Uterus (tissue), 2 donors: ENCODE measurements at regions not wholly inside any gene's neighbourhood (a gene's known extent, or its start where the extent isn't known, plus 50 kb on each side); places are given as distances from the start of the nearest gene placed in this dataset.

ENCODE experiments used
- POLR2A ChIP-seq, 2 donors: fragments of 450-650 bp; IDR thresholded peaks; one replicate each; pipeline ENCODE4 v1.6.1; 2016; ENCODE audit warnings: antibody characterized with exemption in 2 of 2, mild to moderate bottlenecking in 1 of 2, moderate library complexity in 1 of 2
- TF ChIP-seq, protein P1 (sequence below), 4 experiments: fragments of 200-600 bp in 2 of 4; fragments of 450-650 bp in 2 of 4; sonication (generic) in 2 of 4; IDR thresholded peaks; one replicate each; pipeline ENCODE4 v1.5.1; 2016 to 2019; ENCODE audit warnings: antibody characterized with exemption in 4 of 4, mild to moderate bottlenecking in 2 of 4, moderate library complexity in 1 of 4

DNA sequence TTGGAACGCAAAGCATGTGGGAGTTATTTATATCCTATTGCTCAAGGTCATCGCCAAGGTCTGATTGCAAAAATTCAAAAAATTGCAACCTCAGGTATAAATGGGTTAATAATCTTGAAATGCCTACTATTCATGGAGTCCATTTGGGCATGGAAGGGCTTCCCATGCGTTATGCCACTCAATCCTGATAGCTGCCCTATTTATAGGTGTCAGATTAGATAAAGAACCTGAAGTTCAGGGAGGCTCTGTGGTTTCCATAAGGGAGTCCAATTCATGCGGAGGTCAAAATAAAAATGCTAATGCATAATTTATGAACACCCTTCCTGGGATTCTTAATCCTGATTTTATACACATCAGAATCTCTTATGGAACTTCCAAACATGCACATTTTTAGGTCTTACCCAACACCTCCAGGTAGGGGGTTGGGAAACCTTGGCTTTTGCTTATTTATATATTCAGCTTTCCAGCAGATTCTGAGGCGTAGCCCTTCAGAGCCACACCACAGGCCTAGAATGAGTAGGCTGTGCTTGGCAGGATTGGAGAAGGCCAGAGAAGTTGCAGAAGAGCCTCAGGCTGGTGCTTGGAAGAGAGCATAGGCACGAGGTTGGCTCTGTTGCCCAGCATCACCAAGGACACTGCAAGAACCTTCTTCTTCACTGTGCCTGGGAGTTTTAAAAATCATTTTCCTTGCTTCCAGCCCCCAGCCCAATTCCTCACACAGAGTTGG lies 324.4 kb upstream of the CFAP20DC start:
- TF ChIP-seq, protein P1, sequence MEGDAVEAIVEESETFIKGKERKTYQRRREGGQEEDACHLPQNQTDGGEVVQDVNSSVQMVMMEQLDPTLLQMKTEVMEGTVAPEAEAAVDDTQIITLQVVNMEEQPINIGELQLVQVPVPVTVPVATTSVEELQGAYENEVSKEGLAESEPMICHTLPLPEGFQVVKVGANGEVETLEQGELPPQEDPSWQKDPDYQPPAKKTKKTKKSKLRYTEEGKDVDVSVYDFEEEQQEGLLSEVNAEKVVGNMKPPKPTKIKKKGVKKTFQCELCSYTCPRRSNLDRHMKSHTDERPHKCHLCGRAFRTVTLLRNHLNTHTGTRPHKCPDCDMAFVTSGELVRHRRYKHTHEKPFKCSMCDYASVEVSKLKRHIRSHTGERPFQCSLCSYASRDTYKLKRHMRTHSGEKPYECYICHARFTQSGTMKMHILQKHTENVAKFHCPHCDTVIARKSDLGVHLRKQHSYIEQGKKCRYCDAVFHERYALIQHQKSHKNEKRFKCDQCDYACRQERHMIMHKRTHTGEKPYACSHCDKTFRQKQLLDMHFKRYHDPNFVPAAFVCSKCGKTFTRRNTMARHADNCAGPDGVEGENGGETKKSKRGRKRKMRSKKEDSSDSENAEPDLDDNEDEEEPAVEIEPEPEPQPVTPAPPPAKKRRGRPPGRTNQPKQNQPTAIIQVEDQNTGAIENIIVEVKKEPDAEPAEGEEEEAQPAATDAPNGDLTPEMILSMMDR (IDR thresholded peaks at IDR 0.05) = no peak
- TF ChIP-seq POLR2A (IDR thresholded peaks at IDR 0.05) = no peak
